ENCODE measurements at regions not wholly inside any gene's neighbourhood (a gene's known extent, or its start where the extent isn't known, plus 50 kb on each side); places are given as distances from the start of the nearest gene placed in this dataset.

GRCh38 chr1:164177118-164177517 is 381.9 kb upstream of the PBX1 start:
- Histone ChIP-seq H3K27ac (no peak overlapping the region), H3K9me3 (replicated peaks in 1 of 3) (no peaks in the 10 kb centered on the region), H3K36me3 (replicated peaks in 1 of 2) (no peaks in the 10 kb centered on the region), H3K4me1 (replicated peaks in 1 of 2) (no peaks in the 10 kb centered on the region), H3K27me3 (no peaks in the 10 kb centered on the region), H3K4me3 (no peak overlapping the region)
- TF ChIP-seq CTCF (IDR thresholded peaks at IDR 0.05) (no peak), POLR2A (IDR thresholded peaks at IDR 0.05) (no peak)
- intact Hi-C loops (cut with DNase I): no loop called here
- WGBS, 4 donors: 72 to 82% (median 79%) methylated on average over 2 of the region's 2 CpGs
- DNase-seq: no peak

- no peak for TF ChIP-seq POLR2A (IDR thresholded peaks at IDR 0.05)
- no peak for TF ChIP-seq CTCF (IDR thresholded peaks at IDR 0.05)
- Histone ChIP-seq H3K4me1 (replicated peaks in 1 of 2) (no peaks in the 10 kb centered on the region), H3K36me3 (replicated peaks in 1 of 2) (no peaks in the 10 kb centered on the region), H3K9me3 (replicated peaks in 1 of 3) (no peaks in the 10 kb centered on the region), H3K27me3 (no peaks in the 10 kb centered on the region), H3K4me3 (no peak overlapping the region), H3K27ac (no peak overlapping the region)
- DNase-seq: no peak
- intact Hi-C loops (cut with DNase I): no loop called here
Observed at GRCh38 chr1:164180824-164181223, 378.2 kb upstream of the PBX1 start.

- Histone ChIP-seq H3K4me3 (no peak overlapping the region), H3K9me3 (replicated peaks in 1 of 3) (no peaks in the 10 kb centered on the region), H3K36me3 (replicated peaks in 1 of 2) (no peaks in the 10 kb centered on the region), H3K27ac (no peak overlapping the region), H3K4me1 (replicated peaks in 1 of 2) (no peaks in the 10 kb centered on the region), H3K27me3 (no peaks in the 10 kb centered on the region)
- no peak for TF ChIP-seq CTCF (IDR thresholded peaks at IDR 0.05)
- TF ChIP-seq POLR2A (IDR thresholded peaks at IDR 0.05): no peak
- DNase-seq: no peak
- WGBS, 4 donors: 74 to 80% (median 79%) methylated on average over 4 of the region's 4 CpGs
- intact Hi-C loops (cut with DNase I): no loop called here
Observed at GRCh38 chr1:164183854-164184635, 374.9 kb upstream of the PBX1 start.

GRCh38 chr1:164186881-164187280 is 372.1 kb upstream of the PBX1 start:
- Histone ChIP-seq H3K4me3 (no peak overlapping the region), H3K27me3 (no peaks in the 10 kb centered on the region), H3K36me3 (replicated peaks in 1 of 2) (no peaks in the 10 kb centered on the region), H3K9me3 (replicated peaks in 1 of 3) (no peaks in the 10 kb centered on the region), H3K27ac (no peak overlapping the region), H3K4me1 (replicated peaks in 1 of 2) (no peaks in the 10 kb centered on the region)
- no peak for TF ChIP-seq CTCF (IDR thresholded peaks at IDR 0.05)
- no peak for TF ChIP-seq POLR2A (IDR thresholded peaks at IDR 0.05)
- DNase-seq: no peak
- intact Hi-C loops (cut with DNase I): no loop called here
- WGBS, 4 donors: 69 to 85% (median 79%) methylated on average over 5 of the region's 5 CpGs
